Hepatocyte (in vitro differentiated cells): ENCODE measurements at regions not wholly inside any gene's neighbourhood (a gene's known extent, or its start where the extent isn't known, plus 50 kb on each side); places are given as distances from the start of the nearest gene placed in this dataset.

Experiments
- CTCF ChIP-seq: fragments of 200-600 bp; sonication (generic); IDR thresholded peaks from 2 replicates; pipeline ENCODE4 v1.5.1; 2016; ENCODE audit warnings: antibody characterized with exemption, mild to moderate bottlenecking; ENCODE audit not compliant: poor library complexity
- EZH2 ChIP-seq: fragments of 200-600 bp; sonication (generic); IDR thresholded peaks from 2 replicates; pipeline ENCODE4 v1.6.1; 2016; ENCODE audit warnings: antibody characterized with exemption, mild to moderate bottlenecking, borderline replicate concordance
- EZH2phosphoT487 ChIP-seq: fragments of 200-600 bp; sonication (generic); IDR thresholded peaks from one replicate; pipeline ENCODE4 v1.6.1; 2018; ENCODE audit warnings: antibody characterized with exemption, mild to moderate bottlenecking, low read depth, moderate library complexity; ENCODE audit not compliant: unreplicated experiment, severe bottlenecking

GRCh38 chr21:25324666-25325065 is 282.6 kb downstream of the MRPL39 start:
- TF ChIP-seq CTCF (no peak), EZH2 (no peak), EZH2phosphoT487 (no peak)
